Immature natural killer cell (primary cell): ENCODE measurements at regions not wholly inside any gene's neighbourhood (a gene's known extent, or its start where the extent isn't known, plus 50 kb on each side); places are given as distances from the start of the nearest gene placed in this dataset.

Source experiments
- DNase-seq, 3 donors: peaks; one replicate each; pipeline ENCODE4 v3.0.0; 2022; ENCODE audit warnings: mixed read lengths in 1 of 3
- H3K27ac Mint-ChIP-seq, 6 donors: one replicate each; pipeline ENCODE4 v1.8.0; 2020; ENCODE audit warnings: mixed read lengths in 6 of 6, mild to moderate bottlenecking in 5 of 6, inconsistent platforms in 4 of 6, moderate library complexity in 3 of 6
- H3K27me3 Mint-ChIP-seq, 3 donors: one replicate each; pipeline ENCODE4 v1.8.0; 2020 to 2021; ENCODE audit warnings: low read depth in 3 of 3, mild to moderate bottlenecking in 3 of 3, mixed read lengths in 3 of 3, moderate library complexity in 3 of 3, inconsistent platforms in 1 of 3
- H3K36me3 Mint-ChIP-seq, 3 donors: one replicate each; pipeline ENCODE4 v1.8.0; 2020; ENCODE audit warnings: mixed read lengths in 3 of 3, inconsistent platforms in 2 of 3, mild to moderate bottlenecking in 2 of 3
- H3K4me1 Mint-ChIP-seq, 2 donors: one replicate each; pipeline ENCODE4 v1.8.0; 2020; ENCODE audit warnings: inconsistent platforms in 2 of 2, mild to moderate bottlenecking in 2 of 2, mixed read lengths in 2 of 2, moderate library complexity in 1 of 2
- H3K4me3 Mint-ChIP-seq, 5 donors: one replicate each; pipeline ENCODE4 v1.8.0; 2020; ENCODE audit warnings: mild to moderate bottlenecking in 5 of 5, mixed read lengths in 5 of 5, inconsistent platforms in 3 of 5, moderate library complexity in 3 of 5
- H3K9me3 Mint-ChIP-seq, 6 donors: one replicate each; pipeline ENCODE4 v1.8.0; 2020; ENCODE audit warnings: mild to moderate bottlenecking in 6 of 6, mixed read lengths in 6 of 6, inconsistent platforms in 4 of 6, moderate library complexity in 3 of 6

GRCh38 chr21:17738176-17738953, 80.8 kb downstream of the C21orf91 start:
- peaks cover 0 to 9% (median 3%) of the 10 kb centered on the region in 3 donors for H3K36me3 Mint-ChIP-seq
- H3K4me3 Mint-ChIP-seq: no peak overlapping the region
- no peaks in the 10 kb centered on the region for H3K9me3 Mint-ChIP-seq
- no peaks in the 10 kb centered on the region for H3K4me1 Mint-ChIP-seq
- peaks cover 0 to 2% (median 0%) of the 10 kb centered on the region in 3 donors for H3K27me3 Mint-ChIP-seq
- no peak for DNase-seq
- no peak overlapping the region for H3K27ac Mint-ChIP-seq

GRCh38 chr21:17736072-17736471, 83.1 kb downstream of the C21orf91 start:
- Mint-ChIP-seq H3K4me1 (no peaks in the 10 kb centered on the region), H3K27me3 (peaks cover 0 to 2% (median 0%) of the 10 kb centered on the region in 3 donors), H3K4me3 (no peak overlapping the region), H3K36me3 (peaks cover 0 to 9% (median 3%) of the 10 kb centered on the region in 3 donors), H3K27ac (peak overlapping the region in 1 of 6 donors; percentile 0), H3K9me3 (no peaks in the 10 kb centered on the region)
- DNase-seq: no peak

DNA sequence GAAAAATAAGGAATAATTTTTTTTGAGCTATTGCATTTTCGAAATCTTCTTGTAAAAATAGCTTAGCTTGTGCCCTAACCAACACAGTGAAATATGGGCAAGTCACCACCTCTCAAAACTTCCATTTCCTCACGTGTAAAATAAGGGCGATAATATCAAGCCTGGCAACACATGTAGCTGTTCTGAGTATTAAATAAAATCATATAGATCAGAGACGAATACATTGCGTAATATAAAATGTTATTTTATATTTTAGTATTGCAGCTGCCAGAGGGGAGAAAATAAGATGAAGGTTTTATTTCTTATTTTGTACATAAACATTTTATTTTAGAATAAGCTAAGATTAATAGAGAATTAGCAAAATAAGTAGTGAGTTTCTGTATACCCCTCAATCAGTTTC, 85.9 kb downstream of the C21orf91 start:
- no peaks in the 10 kb centered on the region for H3K9me3 Mint-ChIP-seq
- no peaks in the 10 kb centered on the region for H3K4me1 Mint-ChIP-seq
- peaks cover 0 to 6% (median 0%) of the 10 kb centered on the region in 3 donors for H3K36me3 Mint-ChIP-seq
- H3K4me3 Mint-ChIP-seq: no peak overlapping the region
- no peaks in the 10 kb centered on the region for H3K27me3 Mint-ChIP-seq
- no peak overlapping the region for H3K27ac Mint-ChIP-seq
- no peak for DNase-seq

DNA sequence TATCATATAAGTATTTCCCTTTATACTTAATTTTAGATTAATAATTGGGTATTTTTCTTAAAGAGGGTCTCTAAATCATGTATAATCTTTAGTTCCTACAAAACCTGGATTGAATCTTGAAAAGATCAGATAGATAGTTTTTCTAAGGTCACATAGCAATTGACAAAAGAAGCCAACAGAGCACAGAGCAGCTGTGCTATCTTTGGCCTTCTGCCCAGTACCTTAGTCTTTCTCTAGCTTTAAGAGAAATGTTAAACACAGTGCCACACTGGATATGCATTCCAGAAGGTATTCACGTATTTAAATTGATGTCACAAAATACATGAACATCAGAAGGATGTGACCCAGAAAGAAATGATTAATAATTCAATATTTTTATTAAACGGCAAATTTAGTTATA, 86.8 kb downstream of the C21orf91 start:
- H3K4me3 Mint-ChIP-seq: no peak overlapping the region
- no peak for DNase-seq
- H3K27me3 Mint-ChIP-seq: no peaks in the 10 kb centered on the region
- H3K27ac Mint-ChIP-seq: no peak overlapping the region
- H3K9me3 Mint-ChIP-seq: no peaks in the 10 kb centered on the region
- H3K36me3 Mint-ChIP-seq: peaks cover 0 to 6% (median 0%) of the 10 kb centered on the region in 3 donors
- no peaks in the 10 kb centered on the region for H3K4me1 Mint-ChIP-seq

DNA sequence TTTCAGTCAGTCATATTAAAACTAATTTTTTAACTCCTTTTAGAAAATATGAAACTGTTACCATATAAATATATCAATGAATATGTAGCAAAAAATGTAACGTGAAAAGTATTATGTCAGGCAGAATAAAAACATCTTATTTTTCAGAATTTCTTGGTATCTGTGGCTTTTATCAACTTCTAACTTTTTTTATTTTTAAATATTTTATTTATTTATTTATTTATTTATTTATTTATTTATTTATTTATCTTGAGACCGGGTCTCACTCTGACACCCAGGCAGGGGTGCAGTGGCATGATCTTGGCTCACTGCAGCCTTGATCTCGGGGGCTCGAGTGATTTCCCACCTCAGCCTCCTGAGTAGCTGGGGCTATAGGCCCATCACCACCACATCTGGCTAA, 87.6 kb downstream of the C21orf91 start:
- no peaks in the 10 kb centered on the region for H3K4me1 Mint-ChIP-seq
- no peaks in the 10 kb centered on the region for H3K27me3 Mint-ChIP-seq
- H3K36me3 Mint-ChIP-seq: peaks cover 0 to 6% (median 0%) of the 10 kb centered on the region in 3 donors

DNA sequence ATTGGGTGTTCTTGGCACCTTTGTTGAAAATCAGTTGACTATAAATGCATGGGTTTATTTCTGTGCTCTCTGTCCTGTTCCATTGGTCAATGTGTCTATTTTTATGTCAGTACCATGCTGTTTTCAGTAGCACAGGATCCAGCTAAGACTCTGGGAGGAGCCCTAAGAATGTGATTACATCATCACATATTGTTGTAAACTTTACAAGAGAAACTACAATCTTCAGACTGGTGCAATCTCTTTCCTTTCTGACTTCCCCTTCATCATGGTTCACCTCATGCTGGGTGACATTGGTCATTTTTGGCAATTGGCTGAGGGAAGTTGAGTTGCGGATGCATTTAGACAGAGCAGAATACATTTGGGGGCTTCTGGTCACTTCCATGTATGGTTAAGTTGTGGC, 88.4 kb downstream of the C21orf91 start:
- Mint-ChIP-seq H3K27me3 (no peaks in the 10 kb centered on the region), H3K9me3 (no peaks in the 10 kb centered on the region), H3K36me3 (no peaks in the 10 kb centered on the region), H3K4me3 (no peak overlapping the region), H3K4me1 (no peaks in the 10 kb centered on the region), H3K27ac (no peak overlapping the region)
- DNase-seq: no peak

More for the DNA sequence above, 87.6 kb downstream of the C21orf91 start:
- H3K27ac Mint-ChIP-seq: no peak overlapping the region
- H3K4me3 Mint-ChIP-seq: no peak overlapping the region
- no peaks in the 10 kb centered on the region for H3K9me3 Mint-ChIP-seq
- DNase-seq: no peak

DNA sequence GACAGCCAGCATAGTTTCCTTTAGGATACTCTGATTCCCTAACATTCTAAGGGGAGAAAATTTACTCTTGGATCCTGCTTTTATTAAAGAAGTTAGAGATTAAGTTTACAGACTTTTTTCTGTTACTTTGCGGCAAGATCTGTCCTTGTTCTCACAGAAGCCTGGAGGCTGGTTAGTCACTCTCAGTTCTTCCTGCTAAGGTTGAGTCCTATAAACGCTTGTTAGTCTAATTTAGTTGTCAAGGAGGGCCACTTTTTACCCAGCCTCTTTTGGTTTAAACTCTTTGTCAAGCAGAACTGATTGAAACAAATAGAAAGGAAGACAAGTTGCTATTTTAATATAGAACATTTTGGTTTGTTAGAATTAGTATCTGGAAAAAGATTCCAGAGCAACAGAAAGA, 89.7 kb downstream of the C21orf91 start:
- H3K36me3 Mint-ChIP-seq: no peaks in the 10 kb centered on the region
- no peak overlapping the region for H3K27ac Mint-ChIP-seq
- no peaks in the 10 kb centered on the region for H3K27me3 Mint-ChIP-seq
- DNase-seq: no peak
- no peak overlapping the region for H3K4me3 Mint-ChIP-seq
- H3K4me1 Mint-ChIP-seq: peaks cover 0 to under 1% of the 10 kb centered on the region in 2 donors
- H3K9me3 Mint-ChIP-seq: peaks cover 0 to 1% (median 0%) of the 10 kb centered on the region in 6 donors

- no peak overlapping the region for H3K27ac Mint-ChIP-seq
- no peak overlapping the region for H3K4me3 Mint-ChIP-seq
- DNase-seq: no peak
- no peaks in the 10 kb centered on the region for H3K27me3 Mint-ChIP-seq
- H3K36me3 Mint-ChIP-seq: no peaks in the 10 kb centered on the region
- peaks cover 0 to 6% of the 10 kb centered on the region in 2 donors for H3K4me1 Mint-ChIP-seq
- peaks cover 0 to 1% (median 0%) of the 10 kb centered on the region in 6 donors for H3K9me3 Mint-ChIP-seq
Observed at GRCh38 chr21:17727361-17727760, 91.8 kb downstream of the C21orf91 start.

DNA sequence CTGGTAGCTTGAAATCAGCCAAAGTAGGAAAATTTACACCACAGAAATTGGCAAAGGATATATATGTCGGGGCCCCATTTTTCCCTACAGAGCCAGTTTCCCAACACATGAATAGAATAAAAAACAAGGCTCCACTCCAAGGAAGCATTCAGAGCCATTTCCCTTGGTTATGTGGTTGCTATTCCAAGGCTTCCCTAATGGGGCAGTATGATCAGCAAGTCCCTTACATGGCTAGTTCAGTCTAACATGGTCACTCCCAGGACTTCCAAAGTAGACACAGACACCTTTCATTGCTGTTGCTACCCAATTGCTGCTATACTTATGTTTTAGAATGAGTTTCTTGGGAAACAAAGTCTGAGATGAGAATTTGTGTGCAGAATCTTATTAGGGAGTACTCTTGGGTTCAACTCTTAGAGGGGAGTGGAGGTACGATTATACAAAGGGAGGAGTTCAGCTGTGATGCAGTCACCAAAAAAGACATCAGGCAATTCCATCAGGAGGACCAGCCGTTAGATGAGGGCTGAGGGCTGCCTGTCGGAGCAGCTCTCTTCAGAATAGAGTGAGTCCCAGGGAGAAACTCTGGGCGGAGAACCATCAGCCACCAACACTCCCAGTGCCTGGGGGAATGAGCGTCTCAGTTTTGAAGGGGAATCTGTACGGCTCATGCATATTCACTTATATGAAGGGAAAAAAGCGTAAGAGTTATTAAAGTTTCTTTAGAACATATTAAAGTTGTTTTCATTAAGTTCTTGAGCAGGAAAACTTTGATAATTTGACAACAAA, 92.9 kb downstream of the C21orf91 start:
- H3K4me3 Mint-ChIP-seq: no peak overlapping the region
- H3K27ac Mint-ChIP-seq: no peak overlapping the region
- H3K27me3 Mint-ChIP-seq: no peaks in the 10 kb centered on the region
- peaks cover 0 to 1% (median 0%) of the 10 kb centered on the region in 6 donors for H3K9me3 Mint-ChIP-seq
- H3K36me3 Mint-ChIP-seq: no peaks in the 10 kb centered on the region
- no peak for DNase-seq
- peaks cover 0 to 6% of the 10 kb centered on the region in 2 donors for H3K4me1 Mint-ChIP-seq

DNA sequence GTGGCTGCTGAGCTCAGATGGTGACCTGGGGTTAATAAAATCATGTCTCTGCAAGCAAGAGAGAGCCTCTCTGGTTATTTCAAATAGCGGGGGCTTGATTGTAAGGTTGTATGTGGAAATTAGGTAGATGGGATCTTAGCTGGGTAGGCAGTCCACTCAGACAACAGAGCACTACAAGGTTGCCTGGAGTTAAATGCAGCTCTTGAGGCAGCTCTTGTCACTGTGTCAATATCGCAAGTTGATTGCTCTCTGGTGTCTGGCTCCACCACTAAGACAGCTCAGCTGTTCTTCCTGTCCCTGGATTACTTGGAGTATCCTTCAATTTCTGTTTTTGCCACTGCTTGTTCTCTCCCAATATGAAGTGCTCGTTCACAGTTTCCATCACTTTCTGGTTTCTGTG, 93.8 kb downstream of the C21orf91 start:
- H3K4me3 Mint-ChIP-seq: no peak overlapping the region
- H3K9me3 Mint-ChIP-seq: peaks cover 0 to 1% (median 0%) of the 10 kb centered on the region in 6 donors
- H3K36me3 Mint-ChIP-seq: no peaks in the 10 kb centered on the region
- H3K27me3 Mint-ChIP-seq: no peaks in the 10 kb centered on the region
- DNase-seq: no peak
- H3K4me1 Mint-ChIP-seq: peaks cover 0 to 6% of the 10 kb centered on the region in 2 donors
- H3K27ac Mint-ChIP-seq: no peak overlapping the region

DNA sequence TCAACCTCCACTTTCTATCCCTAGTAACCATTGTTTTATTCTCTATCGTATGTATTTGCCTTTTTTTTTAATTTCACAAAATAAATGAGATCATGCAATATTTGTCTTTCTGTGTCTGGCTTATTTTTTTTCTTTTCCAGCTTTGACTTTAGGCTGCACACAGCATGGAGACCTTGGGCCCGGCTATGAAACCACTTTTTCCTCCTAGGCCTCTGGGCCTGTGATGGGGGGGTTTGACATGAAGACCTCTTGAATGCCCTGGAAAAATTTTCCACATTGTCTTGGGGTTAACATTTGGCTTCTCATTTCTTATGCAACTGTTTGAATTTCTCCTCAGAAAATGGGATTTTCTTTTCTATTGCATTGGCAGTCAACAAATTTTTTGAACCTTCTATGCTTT, 100.2 kb upstream of the BTG3 start:
- Mint-ChIP-seq H3K27ac (no peak overlapping the region), H3K4me1 (no peaks in the 10 kb centered on the region), H3K36me3 (peaks cover 0 to 6% (median 0%) of the 10 kb centered on the region in 3 donors), H3K9me3 (peaks cover 0 to 4% (median 0%) of the 10 kb centered on the region in 6 donors), H3K4me3 (no peak overlapping the region), H3K27me3 (peaks cover 0 to 5% (median 0%) of the 10 kb centered on the region in 3 donors)
- no peak for DNase-seq

DNA sequence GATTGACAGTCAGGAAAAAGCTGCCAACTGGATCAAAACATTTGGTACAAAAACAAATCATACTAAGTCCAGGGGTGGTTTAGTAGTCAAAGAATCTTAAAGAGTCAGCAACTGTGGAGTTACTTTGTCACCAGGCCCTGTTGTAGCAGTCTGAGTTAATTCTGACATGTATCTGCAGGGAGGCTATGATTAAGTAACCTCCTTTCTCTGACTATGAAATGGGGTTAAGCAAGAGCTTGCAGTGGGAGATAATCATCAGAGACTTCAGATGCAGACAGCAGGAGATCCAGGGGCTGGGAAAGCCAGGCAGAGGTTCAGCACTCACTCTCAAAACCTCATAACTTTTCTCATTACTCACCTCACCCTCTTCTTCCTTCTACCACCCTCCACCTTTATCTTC, 99.2 kb upstream of the BTG3 start:
- no peak for DNase-seq
- Mint-ChIP-seq H3K4me3 (no peak overlapping the region), H3K27me3 (peaks cover 0 to 2% (median 0%) of the 10 kb centered on the region in 3 donors), H3K36me3 (peaks cover 0 to 6% (median 0%) of the 10 kb centered on the region in 3 donors), H3K27ac (no peak overlapping the region), H3K9me3 (peaks cover 0 to 4% (median 0%) of the 10 kb centered on the region in 6 donors), H3K4me1 (no peaks in the 10 kb centered on the region)

DNA sequence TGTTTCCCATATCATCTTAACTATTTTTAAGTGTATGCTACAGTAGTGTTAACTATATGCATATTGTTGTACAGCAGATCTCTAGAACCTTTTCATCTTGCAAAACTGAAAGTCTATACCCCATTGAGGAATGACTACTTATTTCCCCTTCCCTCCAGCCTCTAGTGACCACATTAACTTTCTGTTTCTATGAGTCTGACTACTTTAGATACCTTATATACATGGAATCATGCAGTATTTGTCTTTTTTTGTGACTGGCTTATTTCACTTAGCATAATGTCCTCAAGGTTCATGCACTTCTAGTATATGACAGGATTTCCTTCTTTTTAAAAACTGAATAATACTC, 96.5 kb upstream of the BTG3 start:
- DNase-seq: no peak
- Mint-ChIP-seq H3K4me1 (no peaks in the 10 kb centered on the region), H3K27ac (peak overlapping the region in 1 of 6 donors; percentile 3), H3K9me3 (peaks cover 0 to 2% (median 0%) of the 10 kb centered on the region in 6 donors), H3K36me3 (peaks cover 0 to 6% (median 0%) of the 10 kb centered on the region in 3 donors), H3K4me3 (no peak overlapping the region), H3K27me3 (peaks cover 0 to 8% (median 0%) of the 10 kb centered on the region in 3 donors)
